SK-N-SH treated with all-trans-retinoic acid at 6 μM for 48 hours (cell line): ENCODE measurements at regions not wholly inside any gene's neighbourhood (a gene's known extent, or its start where the extent isn't known, plus 50 kb on each side); places are given as distances from the start of the nearest gene placed in this dataset.

Experiments
- ARNTL ChIP-seq: fragments of 450-650 bp; formaldehyde crosslinking; IDR thresholded peaks from 2 replicates; pipeline ENCODE4 v1.5.0; 2020; ENCODE audit warnings: low read depth, mild to moderate bottlenecking, moderate library complexity, borderline replicate concordance
- PATZ1 ChIP-seq: fragments of 250-450 bp; sonication (Bioruptor Pico); IDR thresholded peaks from 2 replicates; pipeline ENCODE4 v1.8.0; 2020; ENCODE audit warnings: mild to moderate bottlenecking, moderate library complexity, borderline replicate concordance
- ZNF70 ChIP-seq: fragments of 450-650 bp; formaldehyde crosslinking; IDR thresholded peaks from 2 replicates; pipeline ENCODE4 v1.5.0; 2020; ENCODE audit warnings: mild to moderate bottlenecking, moderate library complexity

DNA sequence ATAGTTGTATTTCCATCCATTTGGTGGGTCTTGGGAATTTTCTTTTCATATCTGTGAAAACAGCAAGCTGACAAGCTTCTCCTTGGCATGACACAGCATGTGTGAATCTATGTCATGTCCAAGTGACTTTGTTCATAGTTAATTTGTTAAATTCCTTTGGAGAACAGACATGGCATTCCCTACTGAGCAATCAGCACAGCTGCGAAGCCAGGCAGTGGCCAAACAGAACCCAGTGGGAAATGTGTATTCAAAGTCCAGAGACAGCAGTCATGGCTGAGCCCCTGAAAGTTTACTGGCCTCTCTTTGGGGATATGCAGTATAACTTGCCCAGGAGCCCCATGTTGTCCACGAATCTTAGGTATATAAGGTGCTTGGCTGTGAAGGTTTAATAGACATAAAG lies 474.7 kb downstream of the NKX6-1 start:
- no peak for TF ChIP-seq ARNTL (CRISPR knock-in tag)
- no peak for TF ChIP-seq PATZ1 (CRISPR knock-in tag)
- no peak for TF ChIP-seq ZNF70 (CRISPR knock-in tag)
